Activated effector memory CD4-positive, alpha-beta T cell treated with anti-CD3 and anti-CD28 coated beads, Interleukin-2, amount 50 U/mL, for 16 hours (primary cell): ENCODE measurements at regions not wholly inside any gene's neighbourhood (a gene's known extent, or its start where the extent isn't known, plus 50 kb on each side); places are given as distances from the start of the nearest gene placed in this dataset.

ENCODE experiments used
- DNase-seq: peaks from one replicate; pipeline ENCODE4 v3.0.0-alpha.2; 2020

DNA sequence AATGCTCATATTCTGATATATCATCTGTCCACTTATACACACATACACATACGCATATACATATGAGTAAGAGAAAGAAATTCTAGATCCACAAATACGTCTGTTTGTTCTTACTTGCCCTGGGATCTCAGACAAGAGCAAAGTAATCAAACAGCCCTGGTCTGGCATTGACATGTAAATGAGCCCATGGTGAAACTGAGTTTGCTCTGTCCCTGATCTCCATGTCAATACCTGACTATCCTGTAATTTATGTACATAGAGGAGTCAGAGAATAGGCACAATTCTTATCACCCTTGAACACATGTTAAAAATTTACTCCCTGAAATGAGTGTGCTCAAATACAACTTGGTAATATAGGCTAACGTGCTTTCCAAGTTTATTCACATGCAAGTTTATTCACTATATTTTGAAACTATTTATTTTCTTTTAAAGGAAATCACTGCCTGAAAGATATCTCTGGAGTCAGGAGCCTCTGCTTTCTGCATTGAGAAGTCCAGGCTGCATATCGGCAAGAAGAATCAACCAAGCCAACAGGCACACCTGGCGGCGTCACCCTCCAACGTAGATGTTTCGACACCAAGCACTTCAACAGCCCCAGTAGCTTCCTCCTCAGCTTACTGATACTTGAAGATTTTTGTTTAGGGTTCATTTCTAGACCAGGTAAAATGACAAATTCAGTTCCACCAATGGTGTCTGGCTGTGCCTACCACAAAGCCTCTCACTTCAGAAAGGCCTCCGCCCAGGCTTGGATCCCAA lies 100.6 kb downstream of the CMPK2 start:
- no peak for DNase-seq

DNA sequence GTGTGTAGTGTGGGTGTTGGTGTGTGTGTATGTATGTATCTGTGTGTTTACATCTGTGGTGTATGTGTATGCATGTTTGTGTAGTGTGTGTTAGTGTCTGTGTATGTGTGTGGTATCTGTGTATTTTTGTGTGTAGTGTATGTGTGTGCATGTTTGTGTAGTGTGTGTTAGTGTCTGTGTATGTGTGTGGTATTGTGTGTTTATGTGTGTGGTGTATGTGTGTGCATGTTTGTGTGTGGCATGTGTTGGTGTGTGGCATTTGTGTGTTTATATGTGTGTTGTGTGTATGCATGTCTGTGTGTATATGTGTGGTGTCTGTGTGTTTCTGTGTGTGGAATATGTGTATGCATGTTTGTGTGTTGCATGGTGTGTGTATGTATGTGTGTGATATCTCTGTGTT lies 96.4 kb downstream of the CMPK2 start:
- DNase-seq, result no peak

DNA sequence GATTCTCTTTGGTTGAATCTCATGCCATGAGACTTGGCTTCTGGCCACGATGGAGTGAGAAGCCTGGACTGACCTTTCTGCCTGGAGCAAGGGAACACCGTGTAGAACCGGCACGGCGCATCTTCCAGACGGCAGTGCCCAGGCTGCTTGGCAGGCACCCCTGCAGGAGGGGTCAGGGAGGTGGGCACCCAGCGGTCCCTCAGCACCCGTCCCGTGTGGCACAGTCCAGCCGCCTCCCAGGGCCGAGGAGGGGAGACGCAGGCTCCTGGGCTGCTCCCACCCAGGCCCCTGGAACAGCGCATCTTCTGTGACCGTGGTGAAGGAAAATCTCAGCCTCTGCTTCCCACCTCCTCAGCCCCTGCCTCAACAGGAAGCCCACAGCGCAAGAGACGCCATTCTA lies 95.7 kb downstream of the CMPK2 start:
- DNase-seq, result no peak

DNA sequence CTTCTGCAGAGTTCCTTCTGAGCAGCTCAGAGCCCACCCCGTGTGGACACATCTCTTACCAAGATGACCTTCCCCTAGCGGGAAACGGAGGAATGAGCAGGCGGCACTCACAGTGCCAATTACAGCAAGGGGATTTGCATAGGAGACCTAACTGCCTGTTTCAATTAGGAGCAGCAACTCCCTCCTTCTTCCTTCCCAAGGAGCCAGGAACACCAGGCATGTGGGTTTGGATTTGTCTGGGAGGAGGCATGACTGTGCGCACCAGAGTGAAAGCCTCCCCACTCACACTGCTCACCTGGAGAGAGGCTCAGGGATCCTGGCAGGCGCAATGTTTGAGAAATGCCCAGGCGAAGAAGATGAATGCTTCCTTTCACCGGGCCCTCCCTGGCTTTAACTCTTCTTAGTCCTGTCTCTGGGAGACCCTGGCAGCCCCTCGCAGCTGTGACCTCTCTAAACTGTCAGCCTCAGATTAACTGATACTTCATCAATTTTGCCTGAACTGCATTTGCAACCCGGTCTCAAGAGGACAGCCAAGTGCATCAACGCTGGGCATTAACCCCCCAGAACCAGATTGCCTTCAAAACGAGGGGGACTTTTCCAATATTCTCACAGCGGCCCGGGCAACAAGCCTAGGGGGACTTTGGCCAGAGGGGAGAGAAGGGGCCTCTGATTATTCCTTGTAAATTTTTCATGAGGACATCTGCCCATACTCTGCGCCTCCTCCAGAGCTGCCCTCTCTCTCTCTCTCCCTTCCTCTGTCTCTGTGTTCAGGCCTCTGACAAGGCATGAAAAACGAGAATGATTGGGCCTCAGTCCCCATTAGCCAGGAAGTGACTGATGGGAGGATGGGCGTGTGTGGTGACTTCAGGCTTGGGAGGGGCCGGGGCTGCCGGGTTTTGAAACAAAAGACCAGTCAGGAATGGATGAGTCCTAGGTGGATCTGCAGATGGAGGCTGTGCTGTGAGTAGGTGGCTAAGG lies 93.8 kb downstream of the CMPK2 start:
- DNase-seq, result no peak

DNA sequence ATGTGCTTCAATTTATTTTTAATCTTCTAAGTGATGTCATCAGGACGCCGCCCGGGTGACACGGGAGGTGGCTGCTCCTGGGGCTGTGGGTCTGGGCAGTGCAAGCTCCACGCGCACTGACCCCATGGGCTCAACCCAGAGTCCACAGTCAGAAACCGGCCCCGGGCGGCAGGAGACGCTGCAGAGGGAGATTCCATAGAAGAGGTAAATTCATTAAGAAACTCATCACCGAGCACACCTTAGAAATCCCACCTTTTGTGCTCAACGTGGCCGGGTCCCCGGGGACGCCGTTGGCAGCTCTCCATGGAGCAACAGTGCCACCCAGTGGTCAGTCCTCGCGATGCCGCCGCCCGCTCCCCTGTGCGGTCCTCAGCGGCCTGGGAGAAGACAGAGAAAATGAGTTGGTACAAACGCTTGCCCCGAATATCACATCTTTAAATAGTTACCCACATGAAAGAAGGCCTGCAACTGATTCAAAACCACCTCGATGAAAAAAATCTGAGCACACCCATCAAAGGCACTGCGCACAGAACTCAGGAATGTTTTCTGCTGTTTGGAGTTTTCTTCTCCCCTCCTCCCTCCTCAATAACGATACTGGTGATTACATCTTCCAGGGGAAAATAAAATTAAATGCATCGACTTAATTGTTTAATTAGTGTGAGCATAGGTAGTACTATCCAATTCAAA lies 92.6 kb downstream of the CMPK2 start:
- peak; percentile 88 for DNase-seq

DNA sequence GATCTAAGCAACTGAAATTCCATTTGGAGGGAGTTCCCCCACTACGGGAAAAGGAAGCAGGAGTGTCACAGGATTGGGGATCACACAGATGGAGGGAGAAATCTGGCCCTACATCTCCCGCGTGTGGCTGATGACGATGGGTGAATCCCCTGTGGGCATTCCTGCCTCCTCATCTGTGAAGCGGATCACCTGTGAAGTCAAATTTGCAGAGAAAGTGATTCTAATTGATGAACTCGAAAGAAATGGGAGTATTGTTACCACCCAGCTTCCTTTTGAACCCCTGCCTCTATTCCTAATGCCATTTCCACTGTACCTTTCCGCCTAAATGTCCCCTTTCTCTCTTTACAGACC lies 92.0 kb downstream of the CMPK2 start:
- no peak for DNase-seq

DNA sequence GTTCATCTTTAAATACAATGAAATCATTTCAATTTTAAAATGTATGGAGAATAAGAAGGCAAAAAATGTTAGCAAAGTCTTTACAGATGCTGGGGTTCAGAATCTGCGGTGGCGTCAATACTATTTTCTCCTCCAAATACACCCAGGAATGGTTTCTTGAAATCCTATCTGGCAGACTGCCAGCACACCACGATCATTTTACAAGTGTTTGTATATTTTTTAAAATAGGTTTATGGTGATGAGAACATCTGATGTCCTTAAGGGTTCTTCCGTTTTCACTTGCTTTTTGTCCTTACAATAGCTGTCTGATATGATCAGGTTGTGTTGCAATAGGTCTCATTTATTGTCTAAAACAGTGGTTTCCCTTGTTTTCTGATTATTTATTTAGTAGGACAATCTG lies 89.6 kb downstream of the CMPK2 start:
- DNase-seq, result no peak

DNA sequence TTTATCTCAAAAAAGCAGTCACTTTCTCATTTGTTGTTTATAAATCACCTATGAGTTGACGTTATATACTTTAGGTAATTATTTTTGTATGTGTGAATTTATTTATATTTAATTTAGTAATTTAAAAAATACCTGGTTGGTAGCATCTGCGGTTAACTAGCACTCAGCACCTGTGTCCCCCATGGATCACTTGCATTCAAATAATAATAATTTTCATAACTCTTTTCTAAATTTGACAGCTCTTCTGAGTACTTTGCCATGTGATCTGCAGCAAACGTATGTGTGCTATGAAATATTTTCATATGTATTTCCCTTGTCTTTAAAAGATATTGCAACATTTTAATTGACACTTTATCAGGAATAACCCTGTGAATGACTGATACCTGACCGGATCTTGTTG lies 88.1 kb downstream of the CMPK2 start:
- DNase-seq, result no peak

DNA sequence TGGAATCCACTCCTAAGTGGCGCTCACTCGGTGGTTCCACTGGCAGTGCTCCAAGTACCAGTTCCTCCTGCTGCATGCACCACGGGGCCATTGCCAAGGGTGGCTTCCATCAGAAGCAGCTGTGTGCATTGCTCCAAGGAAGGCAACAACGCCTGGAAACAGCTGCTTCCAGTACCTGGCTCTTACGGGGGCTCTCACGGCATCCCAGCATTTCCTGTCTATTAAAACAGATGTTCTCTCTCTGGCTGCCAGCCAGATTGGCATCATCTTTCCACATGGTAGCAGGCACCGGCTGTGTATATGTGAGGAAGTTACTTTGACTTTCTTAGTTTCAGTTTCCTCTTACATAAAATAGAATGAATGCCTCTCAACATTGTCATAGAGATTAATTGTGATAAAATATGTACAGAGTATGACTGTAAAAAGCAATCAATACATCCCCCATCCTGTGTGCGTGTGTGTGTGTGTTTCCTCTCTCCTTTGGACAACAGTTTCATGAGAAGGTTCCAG lies 84.9 kb downstream of the CMPK2 start:
- no peak for DNase-seq

DNA sequence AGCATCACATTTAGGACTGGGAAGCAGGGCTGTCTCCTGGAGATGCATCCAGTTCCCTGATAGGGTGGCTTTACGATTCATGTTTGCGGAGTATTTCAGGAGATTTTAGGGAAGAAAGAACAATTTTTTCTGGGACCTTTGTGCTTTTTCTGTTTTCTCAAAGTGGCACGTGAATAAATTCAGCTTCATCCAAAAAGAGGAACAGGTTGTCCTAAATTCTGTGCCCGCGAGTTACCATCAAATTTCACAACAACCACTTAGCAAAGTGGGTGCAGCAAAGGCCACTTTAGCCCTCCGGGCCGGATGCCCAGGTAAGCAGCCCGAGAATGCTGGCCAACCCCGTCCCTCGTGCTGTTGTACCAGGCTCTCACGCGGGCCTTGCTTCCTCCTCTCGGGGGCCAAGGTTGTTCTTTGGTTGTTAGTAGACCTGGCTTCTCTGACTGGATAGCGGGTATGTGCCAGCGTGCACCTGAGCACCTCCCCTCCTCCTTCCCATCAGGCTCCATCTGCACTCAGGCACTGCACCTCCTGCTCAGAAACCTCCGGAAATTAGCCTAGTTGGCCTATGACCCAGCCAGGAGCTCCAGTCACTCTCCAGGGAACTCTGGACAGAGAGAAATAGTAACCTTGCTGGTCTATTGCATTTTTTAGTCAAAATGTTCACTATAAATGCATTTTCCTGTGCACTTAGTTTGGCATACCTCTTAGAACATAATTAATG lies 83.0 kb downstream of the CMPK2 start:
- DNase-seq, result no peak

DNA sequence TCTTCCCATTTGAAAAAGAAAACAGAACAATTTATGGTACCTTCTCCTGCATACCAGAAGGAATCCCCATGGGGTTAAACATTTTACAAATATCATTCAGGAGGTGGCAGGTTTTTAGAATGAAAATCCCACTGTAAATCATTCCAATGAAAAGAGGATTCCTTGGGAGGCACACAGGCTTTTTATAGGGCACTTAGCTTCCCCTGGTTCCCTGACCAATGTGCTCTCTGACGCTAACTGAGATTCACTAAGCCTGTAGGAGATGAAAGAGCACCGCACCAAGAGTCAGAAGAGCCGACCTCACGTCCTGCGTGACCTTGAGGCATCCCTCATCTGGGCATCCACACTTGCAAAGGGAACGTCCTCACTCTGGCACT lies 82.5 kb downstream of the CMPK2 start:
- DNase-seq, result no peak

DNA sequence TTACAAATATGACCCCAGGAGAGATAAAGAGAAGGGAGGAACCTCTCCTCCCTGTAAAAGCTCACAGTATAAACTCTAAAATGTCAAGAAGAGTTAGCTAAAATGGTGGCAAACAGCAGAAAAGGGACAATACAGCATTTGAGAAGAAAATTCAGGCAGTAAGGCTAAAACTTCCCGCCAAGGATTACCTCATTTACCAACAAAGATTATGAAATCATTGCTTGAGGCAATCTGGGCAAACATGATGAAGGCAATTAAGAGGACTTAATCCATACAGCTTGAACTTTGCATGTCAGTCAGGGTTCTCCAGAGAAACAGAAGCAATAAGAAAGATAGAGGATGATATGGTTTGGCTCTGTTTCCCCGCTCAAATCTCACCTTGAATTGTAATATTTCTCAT lies 81.4 kb downstream of the CMPK2 start:
- no peak for DNase-seq

DNA sequence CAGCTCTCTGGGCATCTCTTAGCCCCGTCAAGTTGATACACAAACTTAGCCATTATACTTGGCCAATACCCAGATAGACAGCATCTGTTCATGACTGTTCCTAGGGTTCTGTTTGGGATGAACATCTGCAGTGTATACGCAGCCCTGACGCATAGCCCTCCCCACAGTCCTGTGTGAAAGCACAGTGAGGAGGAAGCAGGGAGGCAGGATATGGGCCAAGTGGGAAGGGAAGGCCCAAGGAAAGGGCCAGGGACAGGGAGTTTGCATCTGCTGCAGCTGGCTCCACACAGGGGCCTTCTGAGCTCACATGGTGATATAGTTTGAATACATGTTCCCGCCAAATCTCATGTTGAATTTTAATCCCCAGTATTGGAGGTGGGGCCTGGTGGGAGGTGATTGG lies 80.2 kb downstream of the CMPK2 start:
- DNase-seq, result no peak

DNA sequence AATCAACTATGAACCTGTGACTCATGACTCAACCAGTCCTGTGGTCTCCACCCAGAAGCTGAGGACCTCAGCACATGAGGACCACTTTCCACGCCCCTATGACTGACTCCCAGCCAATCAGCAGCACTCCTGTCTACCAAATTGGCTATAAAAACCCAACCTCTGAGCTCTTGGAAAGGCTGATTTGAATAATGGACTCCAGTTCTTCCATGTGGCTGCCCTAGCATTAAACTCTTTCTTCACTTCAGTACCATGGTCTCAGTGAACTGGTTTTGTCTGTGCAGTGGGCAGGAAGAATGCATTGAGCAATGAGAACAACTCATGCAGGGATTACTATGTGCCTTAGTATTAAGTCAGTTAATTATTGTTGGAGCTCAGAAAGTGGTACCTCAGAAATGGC lies 78.3 kb downstream of the CMPK2 start:
- no peak for DNase-seq

DNA sequence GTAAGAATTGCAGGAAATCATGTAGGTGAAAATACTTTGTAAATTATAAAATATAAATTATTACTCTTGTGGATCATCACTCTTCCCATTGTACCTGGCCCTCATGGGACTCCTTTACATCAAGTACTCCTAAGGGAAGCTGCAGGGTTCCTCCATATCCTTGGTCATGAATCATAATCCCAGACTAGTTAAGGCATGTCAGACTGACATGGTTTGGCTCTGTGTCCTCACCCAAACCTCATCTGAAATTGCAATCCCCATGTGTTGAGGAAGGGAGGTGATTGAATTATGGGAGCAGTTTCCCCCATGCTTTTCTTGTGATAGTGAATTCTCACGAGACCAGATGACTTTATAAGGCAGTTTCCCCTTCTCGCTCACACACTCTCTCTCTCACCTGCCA lies 77.1 kb downstream of the CMPK2 start:
- no peak for DNase-seq

DNA sequence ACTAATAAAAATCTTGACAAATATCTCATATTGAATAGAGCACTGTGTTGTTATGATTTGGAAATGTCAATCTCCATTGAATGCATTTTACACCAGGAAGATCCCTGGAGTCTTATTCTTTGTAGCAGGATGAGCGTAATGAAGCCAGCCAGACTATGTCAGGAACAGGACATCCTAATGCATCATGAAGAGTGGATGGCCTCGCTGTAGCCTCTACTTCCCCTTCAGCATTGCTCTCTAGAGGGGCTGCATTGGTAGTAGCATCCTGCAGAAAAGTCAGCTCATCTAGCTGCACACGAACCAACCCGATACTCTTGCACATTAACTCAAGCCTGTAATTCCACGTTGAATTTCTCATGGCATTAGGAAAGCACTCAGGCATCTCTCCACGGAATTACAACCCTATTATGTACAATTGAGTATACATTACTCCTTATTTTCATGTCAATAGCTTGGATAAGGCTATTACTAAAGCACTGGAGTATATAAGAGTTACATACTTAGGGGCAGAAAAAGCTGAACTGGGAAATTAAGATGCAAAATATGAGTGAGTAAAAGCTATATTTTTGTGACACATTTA lies 76.1 kb downstream of the CMPK2 start:
- no peak for DNase-seq

DNA sequence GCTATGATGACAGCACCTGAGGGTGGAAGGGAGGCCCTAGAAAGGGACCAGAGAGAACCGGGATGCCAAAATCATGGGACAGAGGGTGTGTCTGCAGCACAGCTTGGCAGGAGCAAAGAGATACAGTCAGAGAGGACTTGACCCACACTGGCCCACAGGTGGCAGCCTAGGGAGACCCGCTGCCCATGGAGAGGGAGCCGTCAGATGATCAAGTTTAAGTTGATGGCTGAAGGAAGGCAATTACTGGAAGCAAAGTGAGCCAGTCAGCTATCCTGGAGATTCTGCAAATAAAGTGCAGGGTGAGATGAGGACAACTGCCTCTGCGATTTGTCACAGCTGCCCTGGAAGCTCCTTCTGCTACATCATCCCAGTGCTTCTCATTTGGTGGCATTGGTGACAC lies 74.0 kb downstream of the CMPK2 start:
- no peak for DNase-seq

DNA sequence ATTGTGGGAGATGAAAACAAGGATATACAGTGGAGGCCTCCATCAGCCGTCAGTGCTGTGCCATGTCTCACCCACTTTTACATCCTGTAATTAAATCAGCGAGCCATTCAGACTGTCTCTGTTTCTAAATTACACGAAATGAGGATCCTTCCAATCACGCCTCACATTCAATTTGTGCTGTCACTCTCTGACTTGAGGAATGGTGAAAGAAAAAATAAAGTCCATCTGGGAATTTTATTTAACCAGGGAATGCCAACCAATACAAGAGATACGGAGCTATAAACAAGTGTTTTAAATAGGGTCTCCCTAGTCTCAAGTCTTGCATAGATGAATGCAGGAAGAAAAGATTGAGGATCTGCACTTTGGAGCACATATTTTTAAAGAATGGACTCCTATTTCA lies 72.8 kb downstream of the CMPK2 start:
- DNase-seq, result no peak

DNA sequence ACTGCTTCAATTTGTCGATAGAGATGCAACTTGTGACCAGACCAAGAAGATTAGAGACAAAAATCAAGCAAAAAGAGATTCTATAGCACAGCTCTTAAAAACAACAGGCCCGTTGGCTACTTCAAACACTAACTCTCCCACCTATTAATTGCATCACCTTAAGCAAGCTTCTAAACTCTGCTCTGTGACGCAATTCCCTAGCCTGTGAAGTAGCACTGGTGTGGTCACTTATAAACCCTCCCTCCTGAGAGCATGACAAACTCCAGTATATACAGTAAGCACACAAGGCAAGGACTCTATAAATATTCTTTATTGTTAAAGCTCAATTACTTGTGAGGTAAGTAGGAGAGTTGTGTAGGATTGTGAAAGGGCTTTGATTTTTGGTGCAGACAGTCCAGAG lies 72.3 kb downstream of the CMPK2 start:
- no peak for DNase-seq

DNA sequence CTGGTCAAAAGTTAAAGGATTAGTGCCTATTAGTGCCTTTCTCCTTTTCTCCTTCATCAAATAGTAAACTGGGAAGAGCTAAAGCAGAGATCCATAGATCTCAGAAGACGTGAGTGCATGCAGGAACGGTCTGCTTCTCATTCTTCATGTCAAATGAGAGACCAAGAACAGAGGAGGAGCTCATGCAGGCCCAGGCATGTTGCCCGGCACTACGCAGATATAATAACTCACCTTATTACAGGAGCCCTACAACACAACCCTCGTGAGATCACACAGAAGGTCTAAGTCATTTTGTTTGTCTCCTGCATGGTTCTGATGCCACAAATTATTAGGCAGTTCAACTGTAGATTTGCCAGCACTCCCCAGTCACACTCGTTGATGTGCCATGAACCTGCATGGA lies 71.8 kb downstream of the CMPK2 start:
- DNase-seq, result no peak

DNA sequence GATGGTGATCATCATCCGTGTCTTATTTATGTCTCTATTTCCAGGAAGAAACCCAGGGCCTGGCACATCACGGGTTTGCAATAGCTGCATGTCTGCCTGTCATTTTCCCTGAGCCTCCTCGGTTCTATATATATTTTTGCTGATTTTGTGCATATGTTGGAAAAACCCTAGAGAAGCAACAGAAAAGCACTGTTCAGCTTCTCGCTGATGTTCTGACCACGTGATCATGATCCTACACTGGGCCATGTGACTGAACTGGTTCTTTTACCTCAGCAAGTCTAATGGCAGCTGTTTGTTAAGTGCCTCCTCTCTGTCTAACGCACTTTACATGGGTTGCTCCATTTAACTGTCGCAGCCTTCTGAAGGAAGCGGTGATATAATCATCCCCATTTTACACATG lies 71.3 kb downstream of the CMPK2 start:
- no peak for DNase-seq
